Kasumi-1 (cell line): ENCODE measurements at regions not wholly inside any gene's neighbourhood (a gene's known extent, or its start where the extent isn't known, plus 50 kb on each side); places are given as distances from the start of the nearest gene placed in this dataset.
"Not testable (repeated sequence)": the region's sequence is repeated elsewhere in the genome, so short reads cannot be mapped to it uniquely, and the experiment has no call there.

ENCODE experiments used
- DNase-seq, 2 experiments: peaks; one replicate each; lab custom pipeline; 2025; lab: John Stamatoyannopoulos, UW

DNA sequence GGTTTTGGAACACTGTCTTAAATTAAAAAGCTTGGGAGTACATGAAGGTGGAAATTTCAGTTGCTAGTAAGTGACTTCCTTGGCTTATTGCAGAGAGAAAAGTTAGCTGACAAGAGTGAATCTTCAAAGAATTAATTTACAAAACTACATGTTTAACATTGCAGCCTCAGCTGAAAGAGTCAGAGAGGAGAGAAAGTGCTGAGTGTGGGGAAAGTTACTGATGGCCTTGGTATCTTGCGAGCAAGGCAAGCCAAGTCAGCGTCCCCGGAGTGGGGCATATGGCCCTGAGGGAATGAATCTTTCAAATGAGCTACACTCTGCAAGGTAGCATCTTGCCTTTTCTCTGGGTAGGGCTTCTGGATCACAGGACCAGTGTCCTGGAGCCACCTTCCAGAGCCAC lies 131.3 kb downstream of the LPIN1 start:
- no peak for DNase-seq

DNA sequence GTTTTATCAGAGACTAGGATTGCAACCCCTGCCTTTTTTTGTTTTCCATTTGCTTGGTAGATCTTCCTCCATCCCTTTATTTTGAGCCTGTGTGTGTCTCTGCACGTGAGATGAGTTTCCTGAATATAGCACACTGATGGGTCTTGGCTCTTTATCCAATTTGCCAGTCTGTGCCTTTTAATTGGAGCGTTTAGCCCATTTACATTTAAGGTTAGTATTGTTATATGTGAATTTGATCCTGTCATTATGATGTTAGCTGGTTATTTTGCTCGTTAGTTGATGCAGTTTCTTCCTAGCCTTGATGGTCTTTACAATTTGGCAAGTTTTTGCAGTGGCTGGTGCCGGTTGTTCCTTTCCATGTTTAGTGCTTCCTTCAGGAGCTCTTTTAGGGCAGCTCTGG lies 138.8 kb downstream of the LPIN1 start:
- DNase-seq = not testable (repeated sequence)

DNA sequence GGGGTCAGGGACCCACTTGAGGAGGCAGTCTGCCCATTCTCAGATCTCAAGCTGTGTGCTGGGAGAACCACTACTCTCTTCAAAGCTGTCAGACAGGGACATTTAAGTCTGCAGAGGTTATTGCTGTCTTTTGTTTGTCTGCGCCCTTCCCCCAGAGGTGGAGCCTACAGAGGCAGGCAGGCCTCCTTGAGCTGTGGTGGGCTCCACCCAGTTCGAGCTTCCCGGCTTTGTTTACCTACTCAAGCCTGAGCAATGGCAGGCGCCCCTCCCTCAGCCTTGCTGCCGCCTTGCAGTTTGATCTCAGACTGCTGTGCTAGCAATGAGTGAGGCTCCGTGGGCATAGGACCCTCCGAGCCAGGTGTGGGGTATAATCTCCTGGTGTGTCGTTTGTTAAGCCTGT lies 140.5 kb downstream of the LPIN1 start:
- not testable (repeated sequence) for DNase-seq

DNA sequence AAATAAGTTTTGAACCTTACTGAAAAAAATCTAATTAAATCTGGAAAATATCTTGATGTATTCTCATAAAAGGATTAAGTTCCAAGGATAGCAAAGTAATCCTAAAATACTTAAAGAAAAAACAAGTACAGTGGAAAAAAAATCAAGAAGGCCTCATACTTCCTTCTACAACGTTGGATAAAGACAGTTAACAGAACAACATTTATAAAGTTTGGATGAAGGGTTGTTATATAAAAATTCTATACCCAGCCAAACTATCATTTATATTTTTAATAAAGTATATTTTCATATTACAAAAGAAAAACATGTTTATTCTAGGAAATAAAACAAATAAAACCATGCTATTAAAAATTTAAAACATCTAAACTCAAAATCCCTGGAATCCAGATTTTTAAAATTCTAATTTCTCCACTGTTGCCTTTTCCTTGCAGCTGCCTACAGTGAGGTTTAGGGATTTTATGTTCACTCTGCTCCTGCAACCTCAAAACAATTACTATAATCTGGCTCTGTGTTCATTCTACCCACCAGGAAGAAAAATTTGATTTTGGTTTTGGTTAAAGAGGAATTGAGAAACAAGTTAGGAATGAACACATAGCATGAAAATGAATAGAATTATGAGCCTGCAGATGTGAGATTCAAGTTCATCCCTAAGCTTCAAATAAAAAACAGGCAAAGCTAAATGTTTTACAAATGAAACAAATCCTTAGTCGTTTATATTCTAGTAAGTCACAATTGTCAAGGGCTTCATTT lies 142.8 kb downstream of the LPIN1 start:
- DNase-seq = no peak

DNA sequence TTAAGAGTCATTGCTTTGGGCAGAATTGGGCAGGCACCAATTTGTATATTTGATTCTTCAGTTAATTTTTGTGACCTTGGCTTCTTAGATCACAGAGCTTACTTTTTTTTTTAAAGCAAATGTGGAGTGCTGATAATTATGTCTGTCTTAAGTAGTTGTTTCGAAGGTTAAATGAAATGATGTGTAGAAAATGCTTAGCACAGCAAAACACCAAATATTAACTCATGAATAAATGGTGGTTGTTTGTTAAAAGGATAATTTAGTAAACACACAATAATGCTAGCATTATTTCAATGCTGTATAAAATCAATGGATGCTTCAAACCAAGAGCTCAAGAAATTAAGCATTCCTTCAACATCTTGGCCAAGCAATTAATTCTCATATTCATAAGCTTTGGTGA lies 143.4 kb downstream of the LPIN1 start:
- no peak for DNase-seq

DNA sequence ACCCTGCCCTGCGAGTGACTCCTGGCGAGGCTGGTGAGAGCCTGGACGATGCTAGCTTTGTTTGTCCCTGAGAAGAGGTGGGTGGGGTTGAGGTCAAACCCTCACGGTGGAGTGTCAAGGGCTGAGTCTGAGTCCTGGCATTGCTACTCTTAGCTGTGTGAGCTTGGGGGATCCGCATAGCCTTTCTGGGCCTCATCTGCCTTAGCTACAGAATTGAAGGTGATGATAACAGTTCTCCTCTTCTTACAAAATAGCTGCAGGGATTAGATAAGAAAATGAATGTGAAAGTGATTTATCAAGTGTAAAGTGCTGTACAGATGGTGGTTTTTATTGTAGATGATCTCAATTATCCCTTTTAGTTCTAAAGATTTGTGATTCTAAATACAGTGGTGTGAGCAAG lies 144.6 kb downstream of the LPIN1 start:
- no peak for DNase-seq

DNA sequence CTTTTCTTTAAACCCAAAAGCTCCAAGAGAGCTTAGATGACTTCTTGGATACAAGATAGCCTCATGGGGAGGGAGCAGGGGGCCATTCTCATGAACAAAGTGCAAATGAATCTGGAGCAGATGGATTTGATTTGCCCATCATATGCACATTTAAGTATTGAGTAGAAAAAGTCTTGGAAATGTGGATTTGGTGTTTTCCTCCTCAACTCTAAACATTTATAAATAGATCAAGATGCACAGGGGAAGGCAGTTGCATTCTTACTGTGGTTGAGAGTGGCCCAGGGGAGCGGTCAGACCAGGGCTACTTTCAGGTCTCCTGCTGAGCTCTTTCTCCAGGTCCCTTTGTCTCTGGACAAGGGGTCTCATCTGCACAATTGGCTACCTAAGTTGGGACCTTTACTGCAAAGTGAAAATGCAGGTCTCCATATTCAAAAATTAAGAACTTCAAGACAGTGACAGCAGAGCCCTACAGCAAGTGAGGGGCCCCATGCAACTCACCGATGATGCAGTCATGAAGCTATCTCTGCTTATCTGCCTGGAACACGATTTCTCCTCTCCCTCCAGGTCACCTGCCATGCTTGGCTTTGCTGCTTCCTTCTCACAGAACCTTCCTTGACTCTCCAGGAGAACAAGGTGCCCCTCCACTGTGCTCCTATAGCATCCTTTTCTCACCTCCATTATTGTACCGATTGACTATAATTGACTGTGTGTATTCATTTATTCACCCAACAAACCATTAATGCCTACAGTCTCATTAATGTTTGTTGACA lies 145.4 kb downstream of the LPIN1 start:
- DNase-seq = no peak

DNA sequence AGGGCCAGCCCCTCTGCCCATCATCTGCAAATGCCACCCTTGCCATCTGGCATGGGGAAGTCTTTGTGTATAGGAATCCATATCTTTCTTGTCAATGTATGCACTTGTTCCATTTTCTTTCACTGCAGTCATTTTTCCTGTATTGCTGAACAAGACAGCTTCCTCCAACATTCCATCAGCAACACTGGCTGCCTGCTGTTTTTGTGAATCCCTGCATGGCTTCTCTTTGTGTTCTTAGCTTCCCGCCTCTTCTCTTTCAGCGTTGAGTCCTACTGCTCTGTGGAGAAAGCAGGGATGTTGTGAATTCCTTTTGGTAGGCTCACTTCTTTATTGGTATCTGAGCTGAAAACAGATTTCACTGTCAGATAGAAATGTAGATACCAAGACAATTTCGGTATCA lies 150.0 kb downstream of the LPIN1 start:
- no peak for DNase-seq

DNA sequence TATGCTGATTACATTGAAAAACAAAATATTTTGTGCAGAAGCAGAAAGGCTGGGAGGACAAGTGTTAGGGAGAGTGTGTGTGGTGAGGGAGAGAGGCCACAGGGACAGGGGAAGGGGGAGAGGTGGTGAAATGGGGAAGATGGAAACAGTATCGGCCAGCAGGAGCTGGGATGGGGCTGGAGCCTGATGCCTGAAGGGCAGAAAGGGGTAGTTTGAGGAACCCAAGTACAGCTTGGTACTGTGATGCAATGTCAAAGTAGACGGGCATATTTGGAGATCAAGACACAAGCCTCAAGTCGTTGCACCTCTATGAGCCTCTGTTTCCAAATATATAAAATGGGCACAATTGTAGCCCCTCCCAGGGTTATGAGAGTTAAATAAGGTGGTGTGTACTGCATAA lies 152.1 kb downstream of the LPIN1 start:
- no peak for DNase-seq

DNA sequence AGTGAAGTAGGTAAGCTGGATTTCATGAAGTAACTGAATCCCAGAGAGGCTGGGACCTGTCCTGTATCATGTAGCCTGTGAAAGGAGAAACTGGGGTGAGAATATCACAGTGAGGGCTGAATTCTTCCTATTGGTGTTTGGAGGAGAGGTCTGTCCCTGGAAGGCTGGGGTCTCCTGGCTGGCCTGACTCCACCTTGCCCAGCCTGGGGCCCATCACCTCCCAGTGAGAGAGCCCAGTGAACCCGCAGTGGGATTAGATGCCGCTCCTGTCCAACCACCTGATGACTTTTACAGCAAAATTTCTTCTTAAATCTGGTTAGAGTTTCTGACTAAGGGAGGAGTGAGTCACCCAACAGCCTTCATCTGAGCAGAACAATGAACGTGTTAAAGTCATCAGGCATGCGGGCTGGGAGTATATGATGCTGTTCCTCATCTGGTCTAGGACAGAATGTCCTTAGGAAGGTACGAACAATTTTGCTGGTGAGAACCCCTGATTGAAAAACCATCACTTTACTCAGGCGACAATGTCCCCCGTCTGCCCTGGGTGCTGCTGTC lies 152.9 kb downstream of the LPIN1 start:
- DNase-seq = no peak

DNA sequence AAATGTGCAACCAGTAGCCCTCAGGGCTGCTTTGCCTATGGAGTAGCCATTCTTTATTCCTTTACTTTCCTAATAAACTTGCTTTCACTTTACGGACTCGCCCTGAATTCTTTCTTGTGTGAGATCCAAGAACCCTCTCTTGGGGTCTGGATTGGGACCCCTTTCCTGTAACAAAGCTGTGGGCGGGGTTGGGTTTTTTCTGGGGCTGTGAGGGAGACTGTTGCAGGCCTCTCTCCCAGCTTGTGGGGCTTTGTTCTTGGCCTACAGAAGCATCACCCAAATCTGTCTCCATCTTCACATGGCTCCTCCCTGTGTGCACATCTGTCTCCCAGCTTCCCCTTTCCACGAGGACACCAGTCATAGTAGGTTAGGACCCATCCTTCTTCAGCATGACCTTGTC lies 154.5 kb downstream of the LPIN1 start:
- DNase-seq = peak; percentile 7 to 34

DNA sequence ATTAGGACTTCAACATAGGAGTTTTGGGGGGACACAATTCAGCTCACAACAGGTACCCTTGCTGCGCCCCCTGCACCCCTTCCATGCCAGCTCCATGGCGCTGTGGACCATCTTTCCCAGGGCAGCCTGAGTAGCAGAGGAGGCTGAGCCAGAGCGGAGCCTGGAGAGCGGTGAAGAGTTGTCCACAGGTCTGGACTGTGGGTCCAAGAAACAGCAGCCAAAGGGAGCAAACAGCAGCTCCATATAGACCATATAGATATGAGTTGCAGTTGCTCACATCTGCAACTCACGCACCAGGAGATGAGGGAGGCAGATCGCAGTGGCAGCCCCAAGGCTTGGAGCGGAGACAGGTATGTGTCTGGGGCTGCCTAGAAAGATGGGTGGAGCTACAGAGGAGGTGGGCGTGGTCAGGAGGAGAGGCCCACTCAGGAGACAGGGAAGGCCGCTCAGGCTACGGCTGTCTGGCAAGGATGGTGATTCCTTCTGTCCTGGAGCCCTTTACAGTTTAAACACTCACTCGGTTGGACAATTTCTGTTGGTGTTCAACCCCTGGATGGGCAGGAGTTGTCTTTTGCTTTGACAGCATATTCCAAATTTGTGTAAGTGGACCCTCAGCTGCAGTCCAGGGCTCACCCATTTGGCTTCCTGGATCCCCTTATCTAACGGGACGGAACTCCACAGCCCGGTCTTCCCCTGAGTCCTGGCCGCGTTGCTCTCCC lies 155.1 kb downstream of the LPIN1 start:
- no peak for DNase-seq

DNA sequence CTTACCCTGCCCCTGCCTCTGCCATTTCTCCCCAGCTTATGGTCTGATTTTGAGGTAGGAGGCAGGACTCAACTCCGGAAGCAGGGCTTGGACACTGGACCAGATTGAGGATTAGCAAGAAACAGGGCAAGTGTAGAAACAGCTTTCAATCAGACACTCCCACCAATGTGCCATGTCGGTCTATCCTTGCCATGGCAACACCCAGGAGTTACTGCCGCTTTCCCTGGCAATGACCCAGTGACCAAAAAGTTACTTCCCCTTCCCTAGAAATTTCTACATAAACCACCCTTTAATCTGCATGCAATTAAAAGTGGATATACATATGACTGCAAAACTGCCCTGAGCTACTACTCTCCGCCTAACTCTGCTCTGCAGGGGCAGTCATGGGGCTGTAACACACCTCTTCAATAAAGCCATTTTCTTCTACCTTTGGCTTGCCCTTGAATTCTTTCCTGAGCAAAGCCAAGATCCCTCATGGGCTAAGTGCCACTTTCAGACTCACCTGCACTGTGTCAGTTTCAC lies 156.7 kb downstream of the LPIN1 start:
- DNase-seq = peak; percentile 20 to 28

DNA sequence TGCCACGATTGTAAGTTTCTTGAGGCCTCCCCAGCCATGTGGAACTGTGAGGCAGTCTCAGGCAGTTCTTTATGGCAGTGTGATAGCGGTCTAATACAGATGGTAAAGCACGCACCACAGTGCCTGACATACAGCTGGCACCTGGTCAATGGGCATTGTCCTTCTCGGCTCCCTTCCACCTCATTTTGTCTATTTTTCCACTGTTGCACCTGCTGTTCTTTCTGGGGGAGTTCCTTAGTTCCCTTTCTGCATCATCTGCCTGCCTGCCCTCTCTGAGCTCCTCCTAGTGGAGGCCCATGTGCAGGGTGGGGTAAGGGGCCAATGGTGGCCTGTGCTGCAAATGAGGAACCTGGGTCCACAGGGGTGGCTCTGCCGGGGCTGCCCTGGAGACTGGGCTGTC lies 157.6 kb downstream of the LPIN1 start:
- DNase-seq = peak; percentile 81 to 87

DNA sequence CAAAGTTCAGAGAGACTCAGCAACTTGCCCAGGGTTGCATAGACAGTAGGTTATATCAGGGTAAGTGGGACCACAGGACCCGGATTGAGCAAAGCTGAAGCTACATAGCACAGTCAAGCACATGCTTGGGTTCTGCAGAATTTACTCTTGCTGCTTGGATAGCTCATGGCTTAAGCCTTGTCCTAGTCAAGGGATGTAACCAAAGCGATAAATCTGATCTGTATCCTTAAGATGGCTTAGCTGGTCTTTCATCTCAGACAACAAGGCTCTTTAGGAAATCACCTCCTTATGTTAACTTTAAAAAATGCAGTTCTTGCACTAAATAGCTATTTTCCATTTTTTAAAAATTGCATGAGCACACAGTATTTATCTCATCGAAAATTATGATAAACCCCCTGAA lies 158.5 kb downstream of the LPIN1 start:
- no peak for DNase-seq

DNA sequence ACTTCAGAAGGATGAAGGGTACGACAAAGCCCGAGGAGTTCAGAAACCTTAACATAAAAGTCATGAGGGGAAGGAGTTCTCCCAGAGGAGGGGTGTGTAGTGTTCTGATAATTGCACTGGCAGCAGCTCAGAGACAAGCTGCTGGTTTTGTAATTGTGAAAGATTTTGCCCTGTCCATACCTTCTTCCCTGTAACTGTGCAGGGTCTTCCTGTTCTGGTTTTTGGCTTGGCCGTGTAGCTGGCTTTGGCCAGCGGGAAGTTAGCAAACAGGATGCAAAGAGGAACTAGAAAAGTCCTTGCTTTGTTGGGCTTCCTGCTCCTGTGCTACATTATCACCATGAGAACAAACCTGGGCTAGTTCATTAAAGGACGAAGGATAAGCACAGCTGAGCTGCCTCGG lies 160.8 kb downstream of the LPIN1 start:
- DNase-seq = peak; percentile 88 to 93

DNA sequence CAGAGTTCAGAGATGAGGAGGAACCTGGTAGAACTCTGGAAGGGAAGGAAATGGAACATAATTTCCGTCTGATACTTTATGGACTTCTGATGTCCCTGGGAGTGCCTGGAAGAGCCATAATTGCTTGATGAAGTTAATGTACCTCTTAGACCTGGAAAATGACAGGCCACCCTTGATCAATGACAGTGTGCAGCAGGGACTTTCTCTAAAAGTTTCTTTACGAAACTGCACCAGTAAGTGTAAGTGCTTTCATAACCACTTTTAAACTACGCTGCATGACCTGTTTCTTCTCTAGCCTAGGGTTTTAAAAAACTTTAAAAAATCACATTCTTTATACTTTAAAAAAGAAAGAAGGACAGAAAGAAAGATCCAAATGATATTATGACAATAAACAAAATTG lies 164.5 kb downstream of the LPIN1 start:
- no peak for DNase-seq

DNA sequence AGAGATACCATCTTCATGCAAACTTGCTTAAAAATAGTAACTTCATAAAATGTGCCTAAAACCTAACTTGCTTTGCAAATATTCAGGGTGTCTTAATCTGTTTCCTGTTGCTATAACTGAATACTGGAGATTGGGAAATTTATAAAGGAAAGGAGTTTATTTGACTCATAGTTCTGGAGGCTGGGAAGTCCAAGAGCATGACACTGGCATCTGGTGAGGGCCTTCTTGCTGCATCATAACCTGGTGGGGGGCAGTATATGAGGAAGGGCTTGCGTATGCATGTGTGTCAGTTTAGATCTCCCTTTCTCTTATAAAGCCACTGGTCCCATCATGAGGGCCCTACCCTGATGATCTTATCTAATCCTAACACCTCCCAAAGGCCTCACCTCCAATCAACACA lies 166.5 kb downstream of the LPIN1 start:
- no peak for DNase-seq

DNA sequence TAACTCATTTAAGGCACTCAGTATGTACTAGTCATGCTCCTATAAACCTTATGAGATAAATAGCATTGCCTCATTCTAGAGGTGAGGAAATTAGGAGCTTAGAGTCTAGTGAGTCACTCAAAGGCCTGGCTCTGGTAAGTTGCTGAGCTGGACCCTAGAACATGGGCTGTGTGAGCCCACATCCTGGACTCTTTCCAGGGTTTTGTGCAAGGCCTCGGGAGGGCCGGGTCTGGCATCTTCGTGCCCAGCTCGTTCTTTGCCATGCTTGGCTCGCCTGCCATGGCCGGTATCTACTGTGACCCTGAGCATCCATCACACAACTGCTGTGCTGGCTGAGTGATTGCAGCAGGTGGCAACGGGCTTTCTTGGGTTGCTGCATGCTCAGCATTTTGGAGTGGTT lies 168.0 kb downstream of the LPIN1 start:
- DNase-seq = no peak

DNA sequence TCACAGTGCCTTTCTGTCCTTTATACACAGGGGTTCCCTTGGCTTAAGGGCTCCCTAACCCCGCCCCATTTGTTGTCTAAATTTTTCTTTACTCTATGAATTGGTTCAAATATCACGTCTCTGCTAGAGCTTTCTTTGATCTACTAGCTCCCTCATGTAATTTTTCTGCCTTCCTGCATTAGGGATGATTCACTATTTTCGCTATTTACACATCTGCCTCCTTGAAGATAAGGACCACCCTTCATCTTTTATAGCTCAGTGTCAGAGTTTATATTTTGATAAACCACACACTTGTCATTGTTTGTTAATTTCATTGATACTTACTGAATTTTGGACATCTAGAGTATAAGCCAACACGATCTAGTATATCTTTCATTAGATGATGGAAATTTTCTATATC lies 169.2 kb downstream of the LPIN1 start:
- no peak for DNase-seq

DNA sequence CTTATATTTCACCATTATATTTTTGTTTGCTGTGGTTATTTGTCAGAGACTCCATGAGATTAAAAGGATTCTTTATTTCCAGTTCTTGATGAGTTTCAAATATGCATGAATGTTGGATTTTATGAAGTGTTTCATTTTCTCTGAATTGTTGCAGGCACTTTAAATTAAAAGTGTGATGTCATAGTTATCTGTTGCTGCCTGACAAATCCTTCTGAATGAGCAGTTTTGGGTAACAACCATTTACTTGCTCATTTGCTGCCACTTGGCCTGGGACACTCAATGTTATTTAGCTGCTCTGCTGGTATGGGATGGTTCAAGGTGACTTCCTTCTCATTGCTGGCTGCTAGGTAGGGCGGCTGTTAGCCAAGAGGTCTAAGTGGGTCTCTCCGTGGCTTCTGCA lies 173.5 kb downstream of the LPIN1 start:
- DNase-seq = no peak

DNA sequence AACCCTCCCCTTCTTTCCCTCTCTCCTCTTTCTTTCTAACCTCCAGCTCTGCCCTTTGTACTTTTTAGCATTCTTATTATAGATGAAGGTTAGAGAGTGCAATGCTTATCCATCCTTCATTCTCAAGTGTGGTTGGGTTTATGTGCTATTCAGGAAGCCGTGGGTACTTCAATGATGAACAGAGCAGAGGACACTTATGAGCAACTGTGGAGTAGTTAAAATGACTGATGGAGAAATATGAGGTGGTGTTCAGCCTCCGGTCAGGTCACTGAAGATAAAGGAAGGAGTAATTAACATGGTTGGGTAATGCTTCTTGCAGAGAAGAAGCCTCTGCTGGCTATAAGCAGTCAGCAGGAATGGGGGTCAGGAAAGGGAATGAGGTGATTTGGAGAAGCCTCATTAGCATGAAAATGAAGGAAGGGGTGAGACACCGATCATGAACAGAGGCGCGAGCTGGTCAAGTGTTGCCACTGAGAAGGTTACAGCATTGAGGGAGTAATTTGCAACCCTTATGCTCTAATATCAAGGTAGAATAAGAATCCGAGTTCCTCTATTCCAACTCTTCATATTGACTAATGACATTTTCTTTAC lies 174.7 kb downstream of the LPIN1 start:
- peak; percentile 22 to 33 for DNase-seq
